ENCODE measurements at regions not wholly inside any gene's neighbourhood (a gene's known extent, or its start where the extent isn't known, plus 50 kb on each side); places are given as distances from the start of the nearest gene placed in this dataset.

GRCh38 chr16:49128740-49129139 lies 152.9 kb downstream of the CBLN1 start:
- DNase-seq (ENCODE audit: low read depth, low spot score) = no peak

- no peak for DNase-seq (ENCODE audit: low read depth, low spot score)
Measured at GRCh38 chr16:49127103-49127502, 154.5 kb downstream of the CBLN1 start.

GRCh38 chr16:49121636-49122035 lies 160.0 kb downstream of the CBLN1 start:
- DNase-seq (ENCODE audit: low read depth, low spot score) = no peak

GRCh38 chr16:49120631-49121030 lies 161.0 kb downstream of the CBLN1 start:
- no peak for DNase-seq (ENCODE audit: low read depth, low spot score)

GRCh38 chr16:49116873-49117272 lies 164.8 kb downstream of the CBLN1 start:
- DNase-seq (ENCODE audit: low read depth, low spot score) = no peak

GRCh38 chr16:49115956-49116355 lies 165.7 kb downstream of the CBLN1 start:
- no peak for DNase-seq (ENCODE audit: low read depth, low spot score)

- DNase-seq (ENCODE audit: low read depth, low spot score) = peak; percentile 9
Measured at GRCh38 chr16:49112754-49113153, 168.9 kb downstream of the CBLN1 start.

DNA sequence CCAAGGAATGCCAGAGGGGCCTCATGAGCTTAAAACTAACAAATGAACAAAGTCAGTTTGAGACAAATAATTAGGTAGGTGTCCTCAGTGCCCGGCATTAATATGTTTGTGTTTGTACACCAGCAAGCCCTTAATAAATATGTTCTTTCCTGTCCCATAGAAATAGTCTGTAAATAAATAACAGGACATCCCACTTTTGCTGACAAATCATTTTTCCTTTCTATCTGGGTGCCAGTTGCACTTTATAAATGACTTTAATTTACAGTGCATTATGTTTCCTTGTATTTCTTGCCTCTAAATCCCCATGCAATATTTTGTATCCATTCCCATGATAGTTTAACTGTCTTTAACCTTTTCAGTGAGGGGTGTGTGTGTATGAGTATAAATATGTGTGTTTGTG lies 170.3 kb downstream of the CBLN1 start:
- no peak for DNase-seq (ENCODE audit: low read depth, low spot score)

- DNase-seq (ENCODE audit: low read depth, low spot score) = no peak
Measured at GRCh38 chr16:49108611-49109010, 173.0 kb downstream of the CBLN1 start.

- DNase-seq (ENCODE audit: low read depth, low spot score) = no peak
Measured at GRCh38 chr16:49103298-49103697, 178.3 kb downstream of the CBLN1 start.

GRCh38 chr16:49101997-49102396 lies 179.6 kb downstream of the CBLN1 start:
- DNase-seq (ENCODE audit: low read depth, low spot score) = no peak

- no peak for DNase-seq (ENCODE audit: low read depth, low spot score)
Measured at GRCh38 chr16:49100366-49100765, 181.3 kb downstream of the CBLN1 start.

GRCh38 chr16:49097964-49098363 lies 183.7 kb downstream of the CBLN1 start:
- no peak for DNase-seq (ENCODE audit: low read depth, low spot score)

- DNase-seq (ENCODE audit: low read depth, low spot score) = no peak
Measured at GRCh38 chr16:49096176-49096945, 185.3 kb downstream of the CBLN1 start.

GRCh38 chr16:49095539-49095938 lies 186.1 kb downstream of the CBLN1 start:
- no peak for DNase-seq (ENCODE audit: low read depth, low spot score)

DNA sequence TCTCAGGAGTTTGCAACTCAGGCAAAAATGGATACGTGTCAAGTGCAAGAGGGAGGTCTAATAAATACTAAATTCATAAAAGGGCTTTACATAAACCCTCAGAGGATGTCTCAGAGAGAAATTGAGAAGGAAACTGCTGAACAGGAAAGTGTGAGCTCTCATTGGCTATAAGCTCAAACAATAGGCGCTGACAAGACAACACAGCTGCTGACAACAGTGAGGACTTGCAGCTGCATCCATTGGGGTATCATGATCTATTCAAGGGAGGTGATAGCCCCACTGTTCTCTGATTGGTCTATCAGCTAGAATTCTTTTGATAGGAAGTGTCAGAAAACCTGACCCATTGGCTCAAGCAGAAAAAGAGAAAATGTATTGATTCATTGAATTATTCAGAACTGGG lies 187.2 kb downstream of the CBLN1 start:
- DNase-seq (ENCODE audit: low read depth, low spot score) = no peak

DNA sequence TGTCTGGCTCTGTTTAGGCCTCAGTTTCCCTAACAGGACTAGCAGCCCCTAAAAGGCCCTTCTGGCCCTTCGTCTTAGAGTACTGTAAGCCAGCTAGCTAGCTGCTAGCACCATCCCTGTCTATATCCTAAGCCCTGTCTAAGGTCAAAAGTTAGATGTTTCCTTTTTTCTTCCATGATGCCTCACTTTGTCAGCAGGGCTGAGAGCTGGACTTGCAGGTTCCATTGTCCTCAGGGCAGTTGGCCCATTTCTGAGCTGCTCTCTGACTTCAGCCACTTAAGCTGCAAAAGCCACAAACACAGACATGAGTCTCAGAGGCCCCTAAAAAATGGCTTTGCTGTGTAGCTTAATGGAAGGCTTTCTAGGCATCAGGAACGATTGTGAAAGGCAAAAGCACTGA lies 187.7 kb downstream of the CBLN1 start:
- DNase-seq (ENCODE audit: low read depth, low spot score) = no peak

GRCh38 chr16:49092704-49093103 lies 188.9 kb downstream of the CBLN1 start:
- DNase-seq (ENCODE audit: low read depth, low spot score) = peak; percentile 20

DNA sequence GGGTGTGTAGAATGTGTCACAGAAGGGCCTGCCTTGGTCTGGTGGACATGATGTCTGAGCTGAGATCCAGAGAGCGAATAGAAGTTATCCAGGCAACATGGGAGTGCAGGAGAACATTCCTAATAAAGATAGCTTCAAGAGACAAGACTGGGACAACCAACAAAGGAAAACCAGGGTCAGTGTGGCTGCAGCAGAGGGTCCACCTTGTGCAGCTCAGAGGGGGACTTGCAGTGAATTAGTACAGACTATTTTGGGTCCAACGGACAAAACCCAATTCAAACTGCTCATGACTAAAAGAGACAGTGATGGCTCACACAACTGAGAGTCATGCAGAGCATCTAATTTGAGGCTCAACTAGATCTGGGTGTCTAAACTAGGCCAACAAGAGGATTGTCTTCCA lies 192.1 kb downstream of the CBLN1 start:
- DNase-seq (ENCODE audit: low read depth, low spot score) = no peak

- no peak for DNase-seq (ENCODE audit: low read depth, low spot score)
Measured at GRCh38 chr16:49089039-49089438, 192.6 kb downstream of the CBLN1 start.

- DNase-seq (ENCODE audit: low read depth, low spot score) = no peak
Measured at GRCh38 chr16:49085686-49086085, 196.0 kb downstream of the CBLN1 start.

GRCh38 chr16:49084628-49085390 lies 196.8 kb downstream of the CBLN1 start:
- DNase-seq (ENCODE audit: low read depth, low spot score) = no peak

GRCh38 chr16:49081554-49081953 lies 200.1 kb downstream of the CBLN1 start:
- no peak for DNase-seq (ENCODE audit: low read depth, low spot score)

All from ELF-1 (cell line).